Brain microvascular endothelial cell (primary cell): ENCODE measurements at regions not wholly inside any gene's neighbourhood (a gene's known extent, or its start where the extent isn't known, plus 50 kb on each side); places are given as distances from the start of the nearest gene placed in this dataset.
"Not testable (repeated sequence)": the region's sequence is repeated elsewhere in the genome, so short reads cannot be mapped to it uniquely, and the experiment has no call there.

Experiments
- DNase-seq: peaks from one replicate; pipeline ENCODE4 v3.0.0-alpha.2; 2020
- H3K27ac ChIP-seq: fragments of 250-450 bp; sonication (Bioruptor Pico); 2 replicates; pipeline ENCODE4 v1.5.1; 2020; ENCODE audit warnings: mild to moderate bottlenecking, moderate library complexity
- H3K27me3 ChIP-seq: fragments of 250-450 bp; sonication (Bioruptor Pico); replicated peaks from 2 replicates; pipeline ENCODE4 v1.5.1; 2020; ENCODE audit warnings: mild to moderate bottlenecking
- H3K36me3 ChIP-seq: fragments of 250-450 bp; sonication (Bioruptor Pico); replicated peaks from 2 replicates; pipeline ENCODE4 v1.5.1; 2020; ENCODE audit warnings: mild to moderate bottlenecking
- H3K4me3 ChIP-seq: 2 replicates; pipeline ENCODE4 v1.5.1; 2011; ENCODE audit warnings: low read depth, mild to moderate bottlenecking, control low read depth, low read length, moderate library complexity
- in situ Hi-C: cut with HindIII; loops from 2 replicates; pipeline ENCODE4 v1.10.0; 2017; ENCODE audit warnings: low sequenced_read_pairs, low pct_ligation_motif_present
- TF ChIP-seq, protein P1 (sequence below): IDR thresholded peaks from 2 replicates; pipeline ENCODE4 v1.5.1; 2011; ENCODE audit warnings: low read depth, mild to moderate bottlenecking, moderate library complexity, low read length, control low read depth, inconsistent platforms; ENCODE audit errors: missing control alignments

DNA sequence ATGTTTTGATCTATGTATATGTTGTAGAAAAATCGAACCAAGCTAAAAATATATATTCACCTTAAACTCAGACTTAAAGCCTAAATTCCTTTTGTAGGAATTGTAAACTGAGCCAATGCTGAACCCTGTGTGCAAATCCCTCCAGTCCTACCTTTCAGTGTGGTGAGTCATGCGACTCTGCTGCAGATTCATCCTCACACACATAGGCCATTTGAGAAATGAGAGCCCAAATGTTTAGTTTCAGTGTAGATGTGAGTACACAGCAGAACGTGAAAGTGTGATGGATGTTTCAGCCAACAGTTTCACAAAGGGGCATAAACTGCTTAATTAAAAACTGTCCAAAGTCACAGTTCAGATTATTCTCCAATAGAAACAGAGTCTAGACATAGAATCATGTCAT, 193.2 kb downstream of the CDH19 start:
- TF ChIP-seq, protein P1, sequence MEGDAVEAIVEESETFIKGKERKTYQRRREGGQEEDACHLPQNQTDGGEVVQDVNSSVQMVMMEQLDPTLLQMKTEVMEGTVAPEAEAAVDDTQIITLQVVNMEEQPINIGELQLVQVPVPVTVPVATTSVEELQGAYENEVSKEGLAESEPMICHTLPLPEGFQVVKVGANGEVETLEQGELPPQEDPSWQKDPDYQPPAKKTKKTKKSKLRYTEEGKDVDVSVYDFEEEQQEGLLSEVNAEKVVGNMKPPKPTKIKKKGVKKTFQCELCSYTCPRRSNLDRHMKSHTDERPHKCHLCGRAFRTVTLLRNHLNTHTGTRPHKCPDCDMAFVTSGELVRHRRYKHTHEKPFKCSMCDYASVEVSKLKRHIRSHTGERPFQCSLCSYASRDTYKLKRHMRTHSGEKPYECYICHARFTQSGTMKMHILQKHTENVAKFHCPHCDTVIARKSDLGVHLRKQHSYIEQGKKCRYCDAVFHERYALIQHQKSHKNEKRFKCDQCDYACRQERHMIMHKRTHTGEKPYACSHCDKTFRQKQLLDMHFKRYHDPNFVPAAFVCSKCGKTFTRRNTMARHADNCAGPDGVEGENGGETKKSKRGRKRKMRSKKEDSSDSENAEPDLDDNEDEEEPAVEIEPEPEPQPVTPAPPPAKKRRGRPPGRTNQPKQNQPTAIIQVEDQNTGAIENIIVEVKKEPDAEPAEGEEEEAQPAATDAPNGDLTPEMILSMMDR, result no peak
- no peak overlapping the region for H3K4me3 ChIP-seq
- H3K27me3 ChIP-seq, result no peaks in the 10 kb centered on the region
- in situ Hi-C loops, result no loop called here
- H3K27ac ChIP-seq, result no peak overlapping the region
- no peaks in the 10 kb centered on the region for H3K36me3 ChIP-seq
- DNase-seq, result no peak

DNA sequence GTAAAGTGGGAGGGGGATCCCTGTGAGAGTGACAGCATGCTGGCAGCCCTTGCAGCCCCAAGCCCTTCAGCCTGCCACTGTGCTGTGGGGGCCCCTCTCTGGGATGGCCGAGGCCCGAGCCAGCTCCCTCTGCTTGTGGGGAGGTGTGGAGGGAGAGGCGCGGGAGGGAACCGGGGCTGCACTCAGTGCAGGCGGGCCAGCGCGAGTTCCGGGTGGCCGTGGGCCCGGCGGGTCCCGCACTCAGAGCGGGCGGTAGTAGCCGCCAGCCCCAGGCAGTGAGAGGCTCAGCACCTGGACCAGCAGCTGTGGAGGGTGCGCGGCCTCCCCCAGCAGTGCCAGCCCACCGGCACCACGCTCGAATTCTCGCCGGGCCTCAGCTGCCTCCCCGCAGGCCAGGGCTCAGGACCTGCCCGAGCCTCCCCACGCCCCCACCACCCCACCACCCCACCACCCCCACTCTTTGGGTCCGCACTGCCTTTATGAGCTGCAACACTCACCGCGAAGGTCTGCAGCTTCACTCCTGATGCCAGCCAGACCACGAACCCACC, 208.1 kb downstream of the CDH19 start:
- H3K36me3 ChIP-seq, result no peaks in the 10 kb centered on the region
- no peaks in the 10 kb centered on the region for H3K27me3 ChIP-seq
- H3K27ac ChIP-seq, result no peak overlapping the region
- in situ Hi-C loops, result no loop called here
- DNase-seq, result no peak
- TF ChIP-seq, protein P1, result no peak
- no peak overlapping the region for H3K4me3 ChIP-seq

- TF ChIP-seq, protein P1, result no peak
- Histone ChIP-seq H3K36me3 (no peaks in the 10 kb centered on the region), H3K27ac (no peak overlapping the region), H3K27me3 (no peaks in the 10 kb centered on the region), H3K4me3 (no peak overlapping the region)
- no peak for DNase-seq
- in situ Hi-C loops, result no loop called here
These were observed 210.4 kb downstream of the CDH19 start for GRCh38 chr18:66393463-66393862.

- H3K36me3 ChIP-seq, result no peaks in the 10 kb centered on the region
- no peaks in the 10 kb centered on the region for H3K27me3 ChIP-seq
- H3K27ac ChIP-seq, result no peak overlapping the region
- DNase-seq, result no peak
- in situ Hi-C loops, result no loop called here
- no peak overlapping the region for H3K4me3 ChIP-seq
- TF ChIP-seq, protein P1, result no peak
These were observed 226.6 kb downstream of the CDH19 start for GRCh38 chr18:66377291-66377690.

DNA sequence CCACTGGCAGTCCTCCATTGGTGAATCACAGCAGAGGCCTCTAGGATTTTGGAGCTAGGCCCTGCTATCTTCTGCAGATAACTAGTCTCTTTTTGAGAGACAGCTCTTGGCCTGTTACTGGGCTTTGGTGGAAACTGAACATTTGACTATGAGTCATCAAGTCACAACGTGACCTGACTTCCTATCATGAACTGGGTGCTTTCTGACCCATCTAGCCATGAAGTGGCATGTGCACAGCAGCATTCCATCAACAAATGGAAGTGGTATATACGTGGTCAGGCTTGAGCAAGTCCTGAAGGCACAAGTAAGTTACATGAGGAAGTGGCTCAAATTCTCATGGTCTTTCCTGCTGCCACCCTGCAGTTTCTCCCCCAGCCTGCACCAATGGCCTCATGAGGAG, 228.5 kb downstream of the CDH19 start:
- in situ Hi-C loops, DNase-seq: not testable (repeated sequence)

DNA sequence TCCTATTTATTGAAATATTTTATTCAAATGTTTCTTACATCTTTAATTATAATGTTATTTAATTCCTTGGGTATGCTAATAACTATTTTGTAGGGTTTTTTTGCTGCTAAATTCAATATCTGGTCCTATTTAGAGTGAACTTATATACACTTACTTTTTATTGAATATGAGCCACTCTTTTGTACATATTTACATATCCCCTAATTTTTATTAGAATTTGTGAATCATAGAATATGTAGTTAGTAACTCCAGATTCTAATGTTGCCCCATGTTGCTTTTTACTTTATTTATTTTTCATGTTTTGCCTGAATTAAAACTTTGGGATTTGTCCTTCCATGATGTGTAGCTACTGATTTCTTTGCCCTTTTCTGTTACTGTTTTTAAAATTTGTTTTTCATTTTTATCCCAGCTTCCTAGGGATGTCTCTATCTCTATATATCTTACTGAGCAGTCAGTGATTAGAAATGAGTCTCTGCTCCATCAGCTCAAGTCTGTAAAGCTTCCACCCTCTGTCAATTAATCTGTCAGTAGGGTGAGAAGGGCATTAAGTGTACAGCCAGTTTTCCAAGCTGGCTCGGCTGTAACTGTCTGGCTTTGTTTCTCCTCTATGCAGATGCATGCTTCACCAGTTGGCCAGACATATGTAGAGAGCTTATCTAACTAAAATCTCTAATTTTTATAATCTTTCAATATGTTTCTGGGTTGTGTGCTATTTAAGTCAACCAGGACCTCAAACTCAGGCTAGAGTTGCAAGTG, 256.9 kb downstream of the CDH19 start:
- H3K4me3 ChIP-seq, result no peak overlapping the region
- in situ Hi-C loops, result no loop called here
- DNase-seq, result no peak
- no peaks in the 10 kb centered on the region for H3K36me3 ChIP-seq
- no peak overlapping the region for H3K27ac ChIP-seq
- no peaks in the 10 kb centered on the region for H3K27me3 ChIP-seq
- TF ChIP-seq, protein P1, result no peak

More for the DNA sequence above, 228.5 kb downstream of the CDH19 start:
- not testable (repeated sequence) for H3K27me3 ChIP-seq, H3K27ac ChIP-seq, H3K36me3 ChIP-seq, H3K4me3 ChIP-seq
